NCI-H2081 (cell line): ENCODE measurements at regions not wholly inside any gene's neighbourhood (a gene's known extent, or its start where the extent isn't known, plus 50 kb on each side); places are given as distances from the start of the nearest gene placed in this dataset.

Experiments
- DNase-seq, 2 experiments: peaks; one replicate each; lab custom pipeline; 2025; lab: John Stamatoyannopoulos, UW

DNA sequence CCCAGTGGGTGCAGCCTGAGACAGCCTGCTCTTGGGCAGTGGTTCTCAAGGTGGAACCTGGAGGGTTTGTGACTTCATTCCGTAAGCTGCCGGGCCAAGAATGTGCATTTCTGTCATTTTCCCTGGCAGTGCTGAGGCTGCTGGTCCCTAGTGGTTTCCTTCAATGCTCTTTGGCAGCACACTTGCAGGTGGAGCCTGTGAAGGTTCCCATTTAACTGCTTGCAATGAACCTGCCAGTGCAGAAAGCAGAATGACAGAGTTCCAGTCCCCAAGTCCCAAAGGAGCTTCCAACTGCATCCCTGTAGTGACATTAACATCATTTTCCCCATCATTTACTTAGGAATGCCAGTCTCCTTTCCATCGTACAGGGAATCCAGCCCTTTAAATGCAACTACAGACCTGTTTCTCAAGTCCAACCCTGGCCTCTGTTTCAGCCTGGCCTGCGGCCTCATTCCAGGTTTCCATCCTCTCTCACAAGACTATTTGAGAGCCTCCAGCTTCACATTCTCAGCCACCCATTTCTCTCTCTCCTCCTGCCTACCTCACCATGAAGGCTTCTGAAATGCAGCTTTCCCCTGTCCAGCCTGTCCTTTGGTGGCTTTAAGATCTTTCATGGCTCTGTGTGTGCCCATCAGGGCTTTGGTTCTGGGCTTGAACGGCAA lies 149.7 kb upstream of the GGTLC1 start:
- no peak for DNase-seq

DNA sequence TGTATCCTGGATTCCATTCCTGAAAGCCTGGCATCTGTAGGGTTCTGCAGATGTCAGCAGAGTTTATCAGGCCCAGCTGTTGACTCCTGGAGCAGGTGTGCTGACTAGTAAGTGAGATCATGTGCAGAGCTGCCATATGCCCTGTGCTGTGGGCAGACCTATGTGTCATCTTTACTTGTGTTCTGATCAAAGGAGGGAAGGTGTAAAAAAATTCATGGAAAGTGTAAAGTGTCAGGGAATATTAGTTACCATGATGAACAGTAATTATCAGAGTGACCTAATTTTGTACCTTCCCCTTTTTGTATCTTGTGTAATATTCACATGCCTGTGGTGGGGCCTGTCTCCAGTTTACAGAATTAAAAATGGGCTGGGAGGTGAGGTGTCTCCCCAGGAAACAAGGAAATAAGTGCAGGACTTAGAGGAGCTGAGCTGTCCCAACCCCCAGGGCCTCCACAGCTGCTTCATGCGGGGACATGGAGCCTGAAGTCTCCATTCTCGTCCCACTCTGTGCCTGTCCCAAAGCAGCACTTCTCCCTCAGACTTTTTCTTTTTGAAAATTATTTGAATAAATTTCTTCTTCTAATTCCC lies 148.2 kb upstream of the GGTLC1 start:
- DNase-seq, result no peak

DNA sequence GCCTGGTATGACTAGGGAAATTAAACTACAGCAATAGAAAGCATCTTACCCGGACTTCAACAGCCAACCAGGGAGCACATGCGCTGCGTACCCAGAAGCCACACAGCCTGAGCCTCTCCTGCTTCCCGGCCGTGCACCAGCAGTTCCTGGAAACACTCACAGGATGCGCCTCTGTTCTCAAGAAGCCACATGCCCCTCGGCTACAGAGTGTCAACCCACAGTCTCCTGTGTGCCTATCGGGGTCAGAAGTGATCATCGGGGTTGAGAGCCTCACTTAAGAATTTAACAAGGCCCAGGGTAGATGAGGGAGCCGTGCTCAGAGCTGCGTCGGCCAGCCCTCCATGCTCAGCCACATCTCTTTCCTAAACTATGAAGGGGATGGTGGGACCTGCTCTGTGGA lies 147.2 kb upstream of the GGTLC1 start:
- no peak for DNase-seq

DNA sequence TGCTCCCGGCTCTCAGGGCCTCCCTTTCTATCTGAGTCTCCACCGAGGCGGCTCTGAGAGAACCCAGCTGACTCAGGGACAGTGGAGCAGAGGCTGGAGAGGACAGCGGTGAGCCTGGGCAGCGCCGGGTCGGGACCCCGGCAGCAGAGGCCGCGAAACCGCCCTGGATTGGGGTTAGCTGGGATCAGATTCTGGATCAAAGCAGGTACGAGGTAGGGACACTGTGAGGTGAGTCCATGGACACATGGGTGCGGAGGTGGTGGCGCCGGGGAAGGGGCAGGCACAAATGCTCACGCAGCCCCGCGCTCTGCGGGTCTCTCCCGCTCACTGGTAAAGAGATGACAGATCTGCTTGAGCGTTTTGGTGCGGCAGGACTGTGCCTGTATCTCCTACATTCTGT lies 146.4 kb upstream of the GGTLC1 start:
- DNase-seq, result no peak

DNA sequence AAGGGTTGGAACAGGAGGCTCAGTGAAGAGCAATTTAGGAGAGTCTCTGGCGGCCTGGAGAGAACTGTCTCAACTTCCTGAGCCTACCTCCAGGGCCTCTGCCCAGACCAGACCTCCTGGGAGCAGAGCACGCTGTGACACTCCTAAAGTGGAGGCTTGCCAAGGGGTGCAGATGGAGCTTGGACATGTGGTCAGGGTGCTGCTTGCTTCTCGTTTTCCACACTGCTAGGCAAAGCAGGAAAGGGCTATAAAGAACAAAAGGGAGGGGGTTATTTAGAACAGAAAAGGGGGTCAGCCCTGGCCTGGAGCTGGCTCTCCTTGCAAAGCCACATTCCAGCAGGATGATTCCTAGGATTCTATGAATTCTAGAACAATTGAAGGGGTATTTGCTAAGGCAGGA lies 145.7 kb upstream of the GGTLC1 start:
- no peak for DNase-seq

DNA sequence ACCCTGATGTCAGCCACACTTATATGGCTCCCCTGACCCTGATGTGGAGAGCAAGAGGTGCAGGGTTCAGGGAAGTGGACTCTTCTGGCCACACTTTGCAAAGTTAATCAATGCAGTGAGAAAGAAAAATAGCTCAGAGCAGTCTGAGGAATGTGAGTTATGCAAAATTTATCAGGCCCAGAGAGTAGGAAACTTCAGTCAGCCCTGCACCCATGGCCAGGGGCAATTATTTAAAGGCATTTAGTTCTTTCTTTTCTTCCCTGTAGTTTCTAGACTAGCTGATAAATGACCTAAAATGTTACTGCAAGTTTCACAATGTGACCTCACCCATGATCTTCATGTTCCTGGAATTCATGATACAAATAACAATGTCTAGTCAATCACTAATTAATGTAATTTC lies 143.7 kb upstream of the GGTLC1 start:
- DNase-seq, result no peak

DNA sequence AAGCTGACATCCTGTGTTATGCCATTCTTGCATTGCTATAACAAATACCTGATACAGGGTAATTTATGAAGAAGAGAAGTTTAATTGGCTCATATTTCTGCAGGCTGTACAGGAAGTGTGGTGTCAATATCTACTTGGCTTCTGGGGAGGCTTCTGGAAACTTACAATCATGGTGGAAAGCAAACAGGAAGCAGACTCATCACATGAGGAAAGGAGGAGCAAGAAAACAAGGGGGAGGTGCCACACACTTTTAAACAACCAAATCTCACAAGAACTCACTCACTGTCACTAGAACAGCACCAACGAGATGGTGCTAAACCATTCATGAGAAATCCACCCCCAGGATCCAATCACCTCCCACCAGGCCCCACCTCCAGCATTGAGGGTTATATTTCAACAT lies 143.1 kb upstream of the GGTLC1 start:
- DNase-seq, result no peak

DNA sequence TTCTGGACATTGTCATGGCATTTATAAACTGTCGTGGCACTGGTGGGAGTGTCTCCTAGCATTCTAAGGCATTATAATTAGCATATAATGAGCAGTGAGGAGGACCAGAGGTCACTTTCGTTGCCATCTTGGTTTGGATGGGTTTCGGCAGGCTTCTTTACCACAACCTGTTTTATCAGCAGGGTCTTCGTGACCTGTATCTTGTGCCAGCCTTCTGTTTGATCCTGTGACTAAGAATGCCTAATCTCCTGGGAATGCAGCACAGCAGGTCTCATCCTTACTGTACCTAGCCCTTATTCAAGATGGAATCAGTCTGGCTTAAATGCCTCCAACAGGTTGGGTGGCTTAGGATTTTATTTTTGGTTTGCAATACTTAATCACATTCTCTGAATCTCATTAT lies 142.7 kb upstream of the GGTLC1 start:
- no peak for DNase-seq

DNA sequence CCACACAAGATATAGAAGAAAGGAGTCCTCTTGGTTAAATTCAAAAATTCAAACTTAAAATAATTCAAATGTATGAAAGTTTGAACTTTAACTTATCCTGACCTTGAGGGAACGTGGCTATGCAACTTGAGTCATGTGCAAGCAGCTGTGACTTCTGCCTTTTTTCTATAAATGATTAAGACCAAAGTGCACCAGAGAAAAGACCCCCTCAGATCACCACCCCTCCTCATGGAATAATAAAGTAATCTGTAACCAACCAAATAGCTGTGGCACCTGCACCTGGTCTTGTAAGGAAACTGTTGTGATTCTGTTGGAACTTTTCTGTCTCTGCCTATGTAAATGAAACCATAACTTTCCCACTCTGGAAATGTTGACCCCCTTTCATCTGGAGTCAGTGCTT lies 141.1 kb upstream of the GGTLC1 start:
- DNase-seq, result no peak

DNA sequence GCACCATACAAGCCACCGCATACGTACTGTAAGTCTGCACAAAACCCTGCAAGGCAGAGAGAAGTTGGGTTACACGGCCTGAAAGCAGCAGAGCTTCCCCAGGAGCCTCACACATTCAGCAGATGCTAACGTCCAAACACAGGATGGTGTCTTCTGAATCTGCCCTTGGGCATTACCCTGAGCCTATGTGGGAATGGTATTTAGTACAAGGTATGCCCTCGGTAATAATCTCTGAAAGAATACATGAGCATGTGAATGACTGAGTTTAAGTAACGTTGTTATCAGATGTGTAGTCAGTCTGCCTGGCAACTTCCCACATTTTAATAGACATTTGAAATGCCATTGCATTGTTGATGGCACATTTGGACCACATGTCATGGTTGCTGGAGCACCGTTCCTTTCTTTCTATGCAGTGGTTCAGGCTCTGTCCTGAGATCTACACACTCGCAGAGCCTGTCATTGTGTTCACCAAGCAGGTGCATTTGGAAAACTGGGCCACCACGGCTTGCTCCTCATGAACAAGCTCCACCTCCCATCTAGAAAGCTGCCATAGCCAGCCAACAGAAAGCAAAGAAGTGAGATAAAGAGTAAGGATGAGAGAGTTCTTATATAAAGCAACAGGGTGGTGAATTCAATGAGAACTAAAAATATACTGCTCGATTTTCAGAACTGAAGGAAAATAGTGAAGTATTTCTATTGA lies 136.5 kb upstream of the GGTLC1 start:
- no peak for DNase-seq

DNA sequence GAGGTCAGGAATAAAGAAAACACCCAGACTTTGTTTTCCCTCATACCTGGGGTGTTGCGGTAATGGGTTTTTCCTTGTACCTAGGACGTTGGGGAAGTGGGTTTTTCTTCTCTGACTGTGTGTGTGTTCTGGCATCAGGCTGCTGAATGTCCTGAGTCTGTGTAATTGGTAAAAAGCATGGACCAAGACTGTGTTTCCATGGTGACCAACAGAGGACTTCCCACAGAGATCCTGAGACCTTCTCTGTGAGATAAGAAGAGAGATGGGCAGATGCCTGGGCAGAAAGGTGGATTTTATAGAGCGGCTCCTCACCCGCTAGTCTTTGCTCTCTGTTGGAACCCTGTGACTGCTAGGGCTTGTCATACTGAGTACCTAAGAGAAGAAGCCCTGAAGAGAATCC lies 135.4 kb upstream of the GGTLC1 start:
- no peak for DNase-seq

DNA sequence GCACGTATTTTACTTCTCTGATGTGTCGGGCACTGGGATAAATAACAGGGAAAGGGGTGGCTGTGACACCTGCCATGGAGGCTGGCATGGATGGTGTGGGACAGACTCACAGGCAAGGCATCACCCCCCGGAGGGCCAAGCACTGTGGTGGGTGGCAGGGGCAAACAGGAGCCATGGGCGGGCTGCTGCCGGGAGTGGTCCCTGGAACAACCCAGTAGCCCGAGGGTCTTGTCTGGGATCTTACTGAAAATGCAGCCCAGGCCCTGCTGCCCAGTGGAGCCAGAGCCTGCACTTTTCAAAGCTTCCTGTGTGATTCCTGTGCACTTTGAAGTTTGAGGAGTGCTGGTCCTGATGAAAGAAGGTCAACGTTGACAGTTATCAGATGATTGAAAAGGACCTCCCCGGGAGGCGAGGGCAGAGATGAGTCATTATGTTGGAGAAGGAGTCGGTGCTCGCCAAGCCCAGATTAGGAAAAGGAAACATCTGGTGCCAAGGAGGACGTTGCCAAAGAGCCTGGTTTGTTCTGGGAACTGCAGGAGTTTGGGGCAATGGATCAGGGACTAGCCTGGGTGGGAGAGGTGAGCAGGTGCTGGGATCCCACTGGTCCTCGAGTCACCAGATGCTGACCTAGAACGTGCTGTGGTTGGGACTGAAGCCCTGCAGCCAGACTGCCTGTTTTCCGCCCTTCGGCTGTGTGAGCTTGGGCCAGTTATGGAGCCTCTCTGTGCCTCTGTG lies 130.0 kb upstream of the GGTLC1 start:
- DNase-seq, result no peak

DNA sequence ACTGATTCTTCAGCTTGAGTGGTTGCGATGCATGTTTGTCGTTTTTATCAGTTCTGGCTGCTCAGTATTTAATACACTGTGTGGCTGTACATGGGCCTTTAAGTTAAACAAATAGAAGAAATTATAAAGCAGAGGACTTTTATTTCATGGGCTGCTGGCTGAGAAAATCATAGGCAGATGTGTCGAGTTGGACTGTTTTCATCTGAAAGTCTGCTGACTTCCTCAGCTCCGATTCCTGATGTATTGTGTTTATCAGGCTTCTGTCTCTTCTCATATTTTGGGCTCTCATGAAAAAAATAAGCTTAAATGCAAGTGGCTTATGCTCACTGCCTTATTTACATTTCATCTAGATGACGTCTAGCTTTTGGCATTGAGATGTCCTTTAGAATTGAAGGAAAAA lies 129.5 kb upstream of the GGTLC1 start:
- no peak for DNase-seq

DNA sequence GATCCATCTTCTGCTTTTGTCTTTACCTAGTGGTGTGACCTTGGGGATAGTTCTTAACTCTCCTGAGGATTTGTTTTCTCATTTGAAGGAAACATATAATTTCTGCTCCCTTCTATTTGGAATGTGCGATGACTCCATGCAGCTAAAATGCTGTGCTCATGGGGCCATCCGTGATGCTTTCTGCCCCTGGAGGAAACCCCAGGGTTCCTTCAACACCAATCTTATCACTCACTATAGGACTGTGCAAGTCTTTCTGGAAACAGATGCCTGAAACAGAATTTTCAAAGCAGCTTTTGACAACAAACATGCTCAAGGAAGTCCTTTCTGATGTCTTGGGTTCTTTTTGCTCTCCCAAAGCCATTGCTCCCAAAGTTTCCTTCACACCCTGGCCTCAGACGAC lies 128.8 kb upstream of the GGTLC1 start:
- DNase-seq, result no peak

DNA sequence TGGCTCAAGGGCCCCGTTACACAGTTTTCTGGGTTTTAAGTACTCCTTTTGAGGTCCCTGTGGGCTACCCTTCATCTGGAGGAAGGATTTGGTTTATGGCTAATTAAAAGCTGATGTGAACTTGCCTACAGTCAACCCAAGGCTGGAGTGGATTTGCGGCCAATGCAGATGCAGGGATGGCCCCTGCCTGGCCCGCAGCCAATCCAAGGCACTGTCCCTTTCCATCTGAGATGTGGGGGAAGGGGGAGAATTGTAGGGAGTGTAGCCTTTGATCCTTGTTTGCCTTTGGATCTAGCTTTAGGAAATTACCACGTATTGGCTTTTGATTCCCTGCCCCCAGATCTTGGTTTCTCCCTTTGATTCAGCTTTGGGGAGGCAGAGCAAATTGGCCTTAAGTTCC lies 128.0 kb upstream of the GGTLC1 start:
- DNase-seq, result no peak

DNA sequence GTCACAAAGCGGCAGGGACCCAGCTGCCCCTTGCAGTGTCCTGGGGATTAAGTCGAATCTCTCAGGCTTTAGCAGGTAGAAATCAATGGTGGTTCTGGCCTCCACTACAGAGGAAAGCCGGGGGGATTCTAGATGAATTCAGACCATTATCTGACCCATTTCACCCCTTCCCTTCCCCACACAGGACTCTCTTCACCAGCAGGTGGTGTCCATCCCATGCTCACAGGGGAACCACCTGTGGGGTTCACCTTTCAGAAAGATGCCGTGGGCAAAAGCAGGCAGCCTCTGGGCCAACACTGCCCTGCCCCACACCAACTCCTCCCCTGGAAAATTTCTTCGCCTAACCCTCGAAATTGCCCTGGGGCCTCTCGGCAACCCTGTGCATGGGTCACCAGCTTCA lies 123.8 kb upstream of the GGTLC1 start:
- no peak for DNase-seq

DNA sequence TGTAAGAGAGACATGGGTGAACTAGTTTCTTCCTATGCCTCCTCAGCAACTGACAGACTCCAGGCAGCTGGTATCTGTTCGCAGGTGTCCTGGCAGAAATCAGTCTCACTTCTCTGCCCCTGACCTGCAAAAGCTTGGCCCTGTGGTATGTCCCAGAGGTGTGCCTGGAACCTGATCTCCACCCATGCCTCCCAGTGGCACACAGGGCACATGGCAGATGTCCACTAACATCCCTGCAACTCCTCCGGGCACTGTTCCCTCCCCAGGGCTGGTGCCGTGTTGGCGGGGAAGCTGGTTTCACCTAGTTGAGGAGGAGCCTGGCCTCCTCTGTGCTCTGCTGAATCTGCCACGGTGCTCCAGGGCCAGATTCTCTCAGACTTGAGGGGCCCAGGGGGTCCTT lies 123.3 kb upstream of the GGTLC1 start:
- DNase-seq, result no peak

DNA sequence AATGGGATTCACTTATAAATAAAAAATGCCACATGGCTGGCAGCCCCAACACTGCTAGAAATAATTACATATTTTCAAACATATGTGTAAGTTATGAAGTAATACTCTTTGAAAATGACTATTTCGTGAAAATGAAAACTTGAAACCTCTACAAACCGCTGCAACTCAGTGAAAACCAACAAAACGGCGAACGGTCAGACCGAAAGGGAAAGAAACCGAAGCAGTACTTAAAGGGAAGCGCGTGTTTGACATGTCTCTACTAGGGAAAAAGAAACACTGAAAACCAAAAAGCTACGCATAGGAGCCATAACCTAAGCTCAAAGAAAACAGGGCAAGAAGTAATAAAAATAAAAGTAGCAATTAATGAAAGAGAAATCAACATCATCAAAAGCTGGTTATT lies 121.0 kb upstream of the GGTLC1 start:
- DNase-seq, result no peak

DNA sequence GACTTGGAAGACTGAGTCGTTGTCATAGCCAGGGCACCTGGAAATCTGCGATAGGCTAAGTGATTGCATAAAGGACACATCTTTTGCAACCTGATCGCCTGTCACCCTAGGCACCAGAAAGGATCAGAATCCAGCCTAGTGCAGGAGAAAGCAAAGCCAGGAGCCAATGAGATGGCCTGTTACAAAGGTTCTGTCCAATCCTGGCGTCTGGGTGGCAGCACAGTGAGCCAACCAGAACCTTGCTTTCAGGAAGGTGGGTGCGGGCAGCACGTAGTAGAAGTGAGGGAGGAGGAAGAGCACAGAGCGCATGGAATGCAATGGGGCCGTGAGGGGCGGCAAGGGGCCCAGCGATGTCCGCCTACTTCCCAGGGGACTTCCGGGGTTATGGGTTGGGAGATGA lies 120.4 kb upstream of the GGTLC1 start:
- DNase-seq, result no peak

DNA sequence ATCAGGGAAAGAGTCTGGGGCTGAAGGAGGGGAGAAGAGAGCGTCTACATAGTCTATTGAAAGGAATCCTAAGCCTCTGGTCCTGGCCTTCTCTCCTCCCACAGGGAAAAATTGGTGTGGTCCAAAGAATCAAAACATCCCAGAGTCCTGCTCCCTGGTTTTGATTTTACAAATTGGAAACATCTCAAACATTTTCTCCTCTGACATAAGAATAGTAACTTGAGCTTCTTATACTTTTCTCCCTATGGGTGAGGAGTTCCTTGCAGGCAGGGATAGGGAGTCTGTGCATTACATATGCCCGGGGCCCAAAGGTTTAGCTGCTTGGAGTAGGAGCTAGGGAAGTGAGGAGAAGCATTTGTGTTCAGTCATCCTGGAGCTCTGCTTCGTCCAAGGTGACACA lies 120.0 kb upstream of the GGTLC1 start:
- DNase-seq, result no peak

DNA sequence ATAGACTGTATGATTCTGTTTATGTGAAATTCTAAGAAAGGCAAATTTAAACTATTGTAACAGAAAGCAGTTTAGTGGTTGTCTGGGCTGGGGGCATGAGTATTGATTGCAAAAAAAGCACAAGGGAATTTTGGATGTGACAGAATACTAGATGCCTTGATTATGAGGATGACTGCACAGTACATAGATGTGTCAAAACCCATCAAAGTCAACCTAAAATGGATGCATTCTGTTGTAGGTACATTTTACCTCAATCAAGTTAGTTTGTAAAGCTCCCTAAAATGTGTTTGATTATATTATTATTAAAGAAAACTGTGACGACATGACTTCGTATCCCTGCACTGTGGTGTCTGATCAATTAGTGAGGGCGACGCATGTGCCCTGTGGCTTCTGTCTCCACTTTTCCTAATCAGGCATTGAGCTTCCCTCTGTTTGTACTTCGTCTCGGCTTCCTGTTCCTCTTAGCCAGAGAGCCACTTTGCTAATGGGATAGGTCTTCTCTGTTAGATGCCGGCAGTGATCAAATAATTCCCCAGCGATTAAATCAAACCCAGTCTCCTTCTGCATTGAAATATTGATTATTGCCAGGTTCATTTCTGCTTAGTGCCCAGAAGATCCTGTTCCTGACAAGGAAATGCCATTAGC lies 118.3 kb upstream of the GGTLC1 start:
- DNase-seq, result no peak

DNA sequence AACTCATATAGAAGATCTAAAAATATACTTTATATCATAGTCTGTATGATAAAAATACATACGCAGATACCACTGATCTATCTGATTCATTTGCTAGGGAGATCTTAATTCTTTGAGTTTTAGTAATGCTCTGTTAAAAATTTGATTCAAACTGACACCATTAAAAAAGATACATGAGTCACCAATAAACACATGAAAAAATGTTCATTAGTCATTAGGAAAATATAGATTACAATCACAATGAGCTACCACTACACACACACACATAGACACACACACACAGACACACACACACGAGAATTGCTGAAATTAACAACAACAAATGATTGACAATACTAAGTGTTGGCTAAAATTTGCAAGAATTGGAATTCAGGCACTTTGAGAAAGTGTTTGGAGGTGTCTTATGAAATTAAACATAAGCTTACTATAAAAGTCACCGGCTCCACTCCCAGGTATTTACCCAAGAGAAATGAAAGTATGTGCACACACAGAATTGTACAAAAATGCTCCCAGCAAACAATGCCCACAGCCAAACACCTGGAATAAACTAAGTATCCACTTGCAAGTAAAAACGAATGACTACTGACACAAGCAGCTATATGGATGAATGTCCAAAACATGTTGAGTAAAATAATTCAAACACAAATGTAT lies 117.7 kb upstream of the GGTLC1 start:
- no peak for DNase-seq
